K562 (cell line): ENCODE measurements at regions not wholly inside any gene's neighbourhood (a gene's known extent, or its start where the extent isn't known, plus 50 kb on each side); places are given as distances from the start of the nearest gene placed in this dataset.

Experiments
- ATAC-seq: fragments of 200-7000 bp; cut with Tn5 transposase; 3 replicates; pipeline ENCODE4 v1.9.1; 2020; ENCODE audit warnings: moderate library complexity
- BruUV-seq: library from RNA; stranded (reverse); fragments of 400-500 nt; replicated peaks from 2 replicates; lab custom pipeline; 2021; lab: Mats Ljungman, UMichigan
- CTCF ChIA-PET: fragments of 300-600 bp; formaldehyde crosslinking; extraction: SDS; loops from one replicate; lab custom pipeline; 2021; ENCODE audit warnings: low intra/inter-chr PET ratio; lab: Yijun Ruan, JAX
- POLR2A ChIA-PET: fragments of 300-600, 350-650 bp; sonication (Branson Sonifier 250); formaldehyde crosslinking; extraction: SDS; loops from one replicate; lab custom pipeline; 2021; ENCODE audit warnings: antibody characterized with exemption, inconsistent platforms; lab: Yijun Ruan, JAX
- DNase-seq, 4 experiments: peaks; one replicate each; pipeline versions ENCODE4 v3.0.0 to v3.0.0-alpha.2; 2011 to 2018; ENCODE audit warnings: low spot score in 3 of 4, mixed read lengths in 3 of 4; ENCODE audit errors: extremely low read depth in 1 of 4
- FAIRE-seq: peaks from 2 replicates; lab custom pipeline; 2011; peaks lifted over from hg19 to GRCh38; lab: Jason Lieb, UNC
- H2AFZ ChIP-seq: 2 replicates; pipeline ENCODE4 v1.6.0; 2011; ENCODE audit warnings: low read depth, low read length, control low read depth, inconsistent platforms
- H3K27ac ChIP-seq: fragments of 200-600 bp; 3 replicates; pipeline ENCODE4 v1.8.0; 2011; ENCODE audit warnings: low read depth, mild to moderate bottlenecking, control low read depth, inconsistent platforms, low read length, moderate library complexity, mixed read lengths; ENCODE audit errors: extremely low read depth
- H3K27me3 ChIP-seq, 2 experiments: fragments of 300-600 bp in 1 of 2; 2 replicates in 1 of 2; 3 replicates in 1 of 2; pipeline versions ENCODE4 v1.6.0 to v1.8.0; 2011; ENCODE audit warnings: inconsistent platforms in 2 of 2, low read length in 2 of 2, mild to moderate bottlenecking in 1 of 2, mixed read lengths in 1 of 2, moderate library complexity in 1 of 2; ENCODE audit not compliant: control insufficient read depth in 2 of 2, insufficient read depth in 2 of 2
- H3K36me3 ChIP-seq: fragments of 300-600 bp; 3 replicates; pipeline ENCODE4 v1.8.0; 2011; ENCODE audit warnings: mild to moderate bottlenecking, low read length, inconsistent platforms; ENCODE audit not compliant: control insufficient read depth, insufficient read depth
- H3K4me1 ChIP-seq, 2 experiments: fragments of 200-600 bp in 1 of 2; replicated peaks in 1 of 2; 2 replicates in 1 of 2; 3 replicates in 1 of 2; pipeline versions ENCODE4 v1.5.1 to v1.8.0; 2011; ENCODE audit warnings: inconsistent platforms in 2 of 2, low read length in 2 of 2, mild to moderate bottlenecking in 1 of 2, mixed read lengths in 1 of 2, moderate library complexity in 1 of 2; ENCODE audit not compliant: control insufficient read depth in 2 of 2, insufficient read depth in 2 of 2
- H3K4me2 ChIP-seq: 2 replicates; pipeline ENCODE4 v1.6.1; 2011; ENCODE audit warnings: low read length, control low read depth, inconsistent platforms, mixed read lengths; ENCODE audit not compliant: insufficient read depth
- H3K4me3 ChIP-seq: fragments of 200-600 bp; sonication (generic), shearing (Covaris generic); 2 replicates; pipeline ENCODE4 v1.5.1; 2016; ENCODE audit warnings: control low read depth, inconsistent platforms
- H3K79me2 ChIP-seq: fragments of 200-600 bp; 3 replicates; pipeline ENCODE4 v1.8.0; 2011; ENCODE audit warnings: low read length, inconsistent platforms; ENCODE audit not compliant: control insufficient read depth, insufficient read depth
- H3K9ac ChIP-seq, 2 experiments: 2 replicates each; pipeline versions ENCODE4 v1.6.0 to v1.6.1; 2011; ENCODE audit warnings: low read depth in 2 of 2, low read length in 2 of 2, control low read depth in 1 of 2, inconsistent platforms in 1 of 2, mild to moderate bottlenecking in 1 of 2, mixed read lengths in 1 of 2; ENCODE audit not compliant: insufficient read depth in 1 of 2
- H3K9me1 ChIP-seq: one replicate; pipeline ENCODE4 v1.6.0; 2011; ENCODE audit warnings: inconsistent platforms, mild to moderate bottlenecking, low read length, moderate library complexity; ENCODE audit not compliant: control insufficient read depth, insufficient read depth
- H3K9me3 ChIP-seq: replicated peaks from 2 replicates; pipeline ENCODE4 v1.5.1; 2011; ENCODE audit warnings: low read depth, low read length, inconsistent platforms; ENCODE audit not compliant: control insufficient read depth, insufficient read depth
- H4K20me1 ChIP-seq: replicated peaks from 2 replicates; pipeline ENCODE4 v1.6.1; 2011; ENCODE audit warnings: low read length, inconsistent platforms, mixed read lengths; ENCODE audit not compliant: control insufficient read depth, insufficient read depth
- BCLAF1 ChIP-seq, 2 experiments: fragments of 450-650 bp in 1 of 2; IDR thresholded peaks; 2 replicates each; pipeline ENCODE4 v1.6.1; 2011 to 2017; ENCODE audit warnings: low read depth in 2 of 2, antibody characterized with exemption in 1 of 2, borderline replicate concordance in 1 of 2, low read length in 1 of 2, mild to moderate bottlenecking in 1 of 2, mixed read lengths in 1 of 2; ENCODE audit not compliant: control insufficient read depth in 1 of 2
- CHD2 ChIP-seq: IDR thresholded peaks from 2 replicates; pipeline ENCODE4 v1.6.1; 2011; ENCODE audit warnings: low read depth, low read length
- GATAD2A ChIP-seq: fragments of 450-650 bp; IDR thresholded peaks from 2 replicates; pipeline ENCODE4 v1.6.1; 2017
- GATAD2B ChIP-seq: fragments of 450-650 bp; IDR thresholded peaks from 2 replicates; pipeline ENCODE4 v1.6.1; 2017; ENCODE audit warnings: mild to moderate bottlenecking, borderline replicate concordance
- GTF2F1 ChIP-seq: IDR thresholded peaks from 2 replicates; pipeline ENCODE4 v1.6.1; 2011; ENCODE audit warnings: low read depth, low read length, improper control_type of control experiment
- HIVEP1 ChIP-seq: fragments of 250-450 bp; sonication (Bioruptor Pico); IDR thresholded peaks from 2 replicates; pipeline ENCODE4 v1.4.0; 2020; ENCODE audit warnings: mild to moderate bottlenecking
- MTA1 ChIP-seq: fragments of 450-650 bp; IDR thresholded peaks from 2 replicates; pipeline ENCODE4 v1.6.1; 2017; ENCODE audit warnings: borderline replicate concordance
- NCOA2 ChIP-seq, 2 experiments: fragments of 450-650 bp; IDR thresholded peaks; 2 replicates each; pipeline ENCODE4 v1.6.1; 2018; ENCODE audit warnings: mild to moderate bottlenecking in 2 of 2, moderate library complexity in 1 of 2; ENCODE audit not compliant: partially characterized antibody in 2 of 2
- TCF3 ChIP-seq: sonication (generic); formaldehyde crosslinking; IDR thresholded peaks from 2 replicates; pipeline ENCODE4 v1.4.0; 2020; ENCODE audit warnings: mild to moderate bottlenecking, missing genetic modification reagents
- ZC3H8 ChIP-seq: fragments of 450-650 bp; IDR thresholded peaks from 2 replicates; pipeline ENCODE4 v1.6.1; 2017
- ZNF398 ChIP-seq: fragments of 250-450 bp; sonication (Bioruptor Pico); IDR thresholded peaks from 2 replicates; pipeline ENCODE4 v1.8.0; 2021; ENCODE audit warnings: moderate library complexity, mild to moderate bottlenecking, inconsistent platforms
- WGBS: fragments of 100-300 bp; shearing (Covaris generic); methylation state at CpG from one replicate; pipeline ENCODE4 v1.1.6; 2016; ENCODE audit warnings: low coverage, mixed read lengths; ENCODE audit not compliant: insufficient coverage; ENCODE audit errors: missing lambda C conversion rate; 5-methylcytosine and 5-hydroxymethylcytosine counted together
- in situ Hi-C: fragments of 300-500 bp; cut with MboI; formaldehyde crosslinking; loops from 4 replicates; pipeline ENCODE4 v1.15.0; 2018; ENCODE audit warnings: inconsistent platforms, mixed read lengths
- intact Hi-C: fragments of 100-400 bp; cut with micrococcal nuclease; formaldehyde crosslinking; loops from 2 replicates; pipeline ENCODE4 v1.14.2; 2022
- TF ChIP-seq, protein P1 (sequence below), 2 experiments: fragments of 200-800 bp in 1 of 2; sonication (Bioruptor generic) in 1 of 2; sonication (generic) in 1 of 2; formaldehyde crosslinking in 1 of 2; IDR thresholded peaks in 1 of 2; conservative IDR thresholded peaks in 1 of 2; 2 replicates each; pipeline versions ENCODE4 v1.5.0 to v1.6.1; 2016 to 2020; ENCODE audit warnings: missing compliant biosample characterization in 1 of 2, missing genetic modification characterization in 1 of 2, missing genetic modification reagents in 1 of 2
- TF ChIP-seq, protein P2 (sequence below): sonication (generic); formaldehyde crosslinking; IDR thresholded peaks from 2 replicates; pipeline ENCODE4 v1.8.0; 2022; ENCODE audit warnings: missing genetic modification reagents, mild to moderate bottlenecking, moderate library complexity, borderline replicate concordance

- no peaks in the 10 kb centered on the region for H3K9me3 ChIP-seq
- no peaks in the 10 kb centered on the region for H4K20me1 ChIP-seq
- no peak overlapping the region for H3K4me2 ChIP-seq
- no peak for DNase-seq
- WGBS = 0% methylated on average over 1 of the region's 1 CpG
- no peak for ATAC-seq
- no peaks in the 10 kb centered on the region for H3K36me3 ChIP-seq
- H3K79me2 ChIP-seq = no peaks in the 10 kb centered on the region
- intact Hi-C loops = no loop called here
- H3K27me3 ChIP-seq = no peaks in the 10 kb centered on the region
- no TSS peak for BruUV-seq
- ChIA-PET CTCF (no interaction called here), POLR2A (no interaction called here)
- H3K9ac ChIP-seq = no peak overlapping the region
- in situ Hi-C loops = loop anchor here (10.0 kb wide), 1 partner anchor 1430 kb away; no protein-coding TSS in a partner anchor
- H3K27ac ChIP-seq = no peak overlapping the region
- no peak overlapping the region for H2AFZ ChIP-seq
- no peaks in the 10 kb centered on the region for H3K9me1 ChIP-seq
- FAIRE-seq = no peak
- H3K4me1 ChIP-seq = no peaks in the 10 kb centered on the region
- H3K4me3 ChIP-seq = no peak overlapping the region
- TF ChIP-seq HIVEP1 (CRISPR knock-in tag) (no peak), MTA1 (no peak), BCLAF1 (IDR thresholded peaks at IDR 0.05; ENCODE audit: borderline replicate concordance in 1 of 2, control insufficient read depth in 1 of 2, low read depth in 2 of 2, low read length in 1 of 2) (no peak), GATAD2A (no peak), ZNF398 (CRISPR knock-in tag) (no peak), ZC3H8 (no peak), TCF3 (CRISPR knock-in tag) (no peak), CHD2 (no peak), GATAD2B (no peak), NCOA2 (IDR thresholded peaks at IDR 0.05; ENCODE audit: partially characterized antibody in 2 of 2) (no peak), GTF2F1 (no peak)
- TF ChIP-seq, protein P1, sequence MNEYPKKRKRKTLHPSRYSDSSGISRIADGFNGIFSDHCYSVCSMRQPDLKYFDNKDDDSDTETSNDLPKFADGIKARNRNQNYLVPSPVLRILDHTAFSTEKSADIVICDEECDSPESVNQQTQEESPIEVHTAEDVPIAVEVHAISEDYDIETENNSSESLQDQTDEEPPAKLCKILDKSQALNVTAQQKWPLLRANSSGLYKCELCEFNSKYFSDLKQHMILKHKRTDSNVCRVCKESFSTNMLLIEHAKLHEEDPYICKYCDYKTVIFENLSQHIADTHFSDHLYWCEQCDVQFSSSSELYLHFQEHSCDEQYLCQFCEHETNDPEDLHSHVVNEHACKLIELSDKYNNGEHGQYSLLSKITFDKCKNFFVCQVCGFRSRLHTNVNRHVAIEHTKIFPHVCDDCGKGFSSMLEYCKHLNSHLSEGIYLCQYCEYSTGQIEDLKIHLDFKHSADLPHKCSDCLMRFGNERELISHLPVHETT (CRISPR knock-in tag; conservative IDR thresholded peaks at IDR 0.05 in 1 of 2, IDR thresholded peaks at IDR 0.05 in 1 of 2) = no peak
- TF ChIP-seq, protein P2, sequence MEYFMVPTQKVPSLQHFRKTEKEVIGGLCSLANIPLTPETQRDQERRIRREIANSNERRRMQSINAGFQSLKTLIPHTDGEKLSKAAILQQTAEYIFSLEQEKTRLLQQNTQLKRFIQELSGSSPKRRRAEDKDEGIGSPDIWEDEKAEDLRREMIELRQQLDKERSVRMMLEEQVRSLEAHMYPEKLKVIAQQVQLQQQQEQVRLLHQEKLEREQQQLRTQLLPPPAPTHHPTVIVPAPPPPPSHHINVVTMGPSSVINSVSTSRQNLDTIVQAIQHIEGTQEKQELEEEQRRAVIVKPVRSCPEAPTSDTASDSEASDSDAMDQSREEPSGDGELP (CRISPR knock-in tag) = no peak
Observed at GRCh38 chr5:152534641-152535040, 129.6 kb upstream of the NMUR2 start.
